ACC112 (cell line): ENCODE measurements at regions not wholly inside any gene's neighbourhood (a gene's known extent, or its start where the extent isn't known, plus 50 kb on each side); places are given as distances from the start of the nearest gene placed in this dataset.

Source experiments
- H2AFZ ChIP-seq: fragments of 200-600 bp; sonication (generic); one replicate; pipeline ENCODE4 v1.6.0; 2017; ENCODE audit warnings: antibody characterized with exemption, low read length; ENCODE audit not compliant: unreplicated experiment
- H3K27ac ChIP-seq: fragments of 200-600 bp; sonication (generic); 2 replicates; pipeline ENCODE4 v1.5.1; 2014; ENCODE audit warnings: low read depth, mild to moderate bottlenecking, antibody characterized with exemption, low read length, moderate library complexity
- H3K27me3 ChIP-seq: fragments of 200-600 bp; sonication (generic); 2 replicates; pipeline ENCODE4 v1.6.1; 2014; ENCODE audit warnings: mild to moderate bottlenecking, antibody characterized with exemption, low read length, moderate library complexity, mixed read lengths; ENCODE audit not compliant: insufficient read depth
- H3K36me3 ChIP-seq: fragments of 200-600 bp; sonication (generic); 2 replicates; pipeline ENCODE4 v1.6.1; 2016; ENCODE audit warnings: mild to moderate bottlenecking, antibody characterized with exemption, low read length, moderate library complexity, mixed read lengths; ENCODE audit not compliant: insufficient read depth
- H3K4me1 ChIP-seq: fragments of 200-600 bp; sonication (generic); one replicate; pipeline ENCODE4 v1.6.1; 2016; ENCODE audit warnings: low read length, mixed read lengths; ENCODE audit not compliant: insufficient read depth, unreplicated experiment, control insufficient read depth
- H3K4me3 ChIP-seq: fragments of 200-600 bp; sonication (generic); 2 replicates; pipeline ENCODE4 v1.5.1; 2014; ENCODE audit warnings: mild to moderate bottlenecking, low read depth, low read length
- H3K79me2 ChIP-seq: fragments of 200-600 bp; sonication (generic); one replicate; pipeline ENCODE4 v1.6.0; 2016; ENCODE audit warnings: low read length; ENCODE audit not compliant: control insufficient read depth, unreplicated experiment, insufficient read depth

- H3K36me3 ChIP-seq = no peaks in the 10 kb centered on the region
- H2AFZ ChIP-seq = no peak overlapping the region
- H3K27me3 ChIP-seq = peaks cover 17% of the 10 kb centered on the region; the same call in 1 of the 2 replicates
- no peaks in the 10 kb centered on the region for H3K4me1 ChIP-seq
- H3K79me2 ChIP-seq = no peaks in the 10 kb centered on the region
- no peak overlapping the region for H3K27ac ChIP-seq
- no peak overlapping the region for H3K4me3 ChIP-seq
Observed at GRCh38 chr3:132211896-132212295, 105.3 kb upstream of the ACP3 start.

- H2AFZ ChIP-seq = no peak overlapping the region
- no peaks in the 10 kb centered on the region for H3K79me2 ChIP-seq
- peaks cover 37% of the 10 kb centered on the region for H3K27me3 ChIP-seq
- no peak overlapping the region for H3K4me3 ChIP-seq
- no peaks in the 10 kb centered on the region for H3K36me3 ChIP-seq
- H3K4me1 ChIP-seq = no peaks in the 10 kb centered on the region
- H3K27ac ChIP-seq = no peak overlapping the region
Observed at GRCh38 chr3:132218817-132219755, 98.1 kb upstream of the ACP3 start.

GRCh38 chr3:132220986-132221385 is 96.2 kb upstream of the ACP3 start:
- Histone ChIP-seq H2AFZ (no peak overlapping the region), H3K36me3 (no peaks in the 10 kb centered on the region), H3K79me2 (no peaks in the 10 kb centered on the region), H3K27me3 (peaks cover 37% of the 10 kb centered on the region), H3K4me1 (no peaks in the 10 kb centered on the region), H3K4me3 (no peak overlapping the region), H3K27ac (no peak overlapping the region)

GRCh38 chr3:132222868-132223538 is 94.2 kb upstream of the ACP3 start:
- Histone ChIP-seq H2AFZ (no peak overlapping the region), H3K79me2 (no peaks in the 10 kb centered on the region), H3K36me3 (no peaks in the 10 kb centered on the region), H3K4me1 (no peaks in the 10 kb centered on the region), H3K4me3 (no peak overlapping the region), H3K27ac (no peak overlapping the region), H3K27me3 (peaks cover 33% of the 10 kb centered on the region)

GRCh38 chr3:132225664-132226063 is 91.5 kb upstream of the ACP3 start:
- no peak overlapping the region for H3K4me3 ChIP-seq
- H3K4me1 ChIP-seq = no peaks in the 10 kb centered on the region
- H2AFZ ChIP-seq = no peak overlapping the region
- no peak overlapping the region for H3K27ac ChIP-seq
- no peaks in the 10 kb centered on the region for H3K36me3 ChIP-seq
- H3K27me3 ChIP-seq = peaks cover 8% of the 10 kb centered on the region; the same call in 1 of the 2 replicates
- H3K79me2 ChIP-seq = no peaks in the 10 kb centered on the region

- no peak overlapping the region for H2AFZ ChIP-seq
- H3K79me2 ChIP-seq = no peaks in the 10 kb centered on the region
- no peak overlapping the region for H3K27ac ChIP-seq
- no peak overlapping the region for H3K4me3 ChIP-seq
- H3K4me1 ChIP-seq = peaks cover 4% of the 10 kb centered on the region
- no peaks in the 10 kb centered on the region for H3K27me3 ChIP-seq
- H3K36me3 ChIP-seq = no peaks in the 10 kb centered on the region
Observed at GRCh38 chr3:132228923-132229322, 88.3 kb upstream of the ACP3 start.

GRCh38 chr3:132229641-132230040 is 87.6 kb upstream of the ACP3 start:
- Histone ChIP-seq H3K36me3 (no peaks in the 10 kb centered on the region), H2AFZ (no peak overlapping the region), H3K27ac (no peak overlapping the region), H3K4me3 (no peak overlapping the region), H3K79me2 (no peaks in the 10 kb centered on the region), H3K4me1 (peaks cover 4% of the 10 kb centered on the region), H3K27me3 (no peaks in the 10 kb centered on the region)

GRCh38 chr3:132230156-132231000 is 86.8 kb upstream of the ACP3 start:
- Histone ChIP-seq H3K4me3 (no peak overlapping the region), H3K36me3 (no peaks in the 10 kb centered on the region), H3K27me3 (no peaks in the 10 kb centered on the region), H3K79me2 (no peaks in the 10 kb centered on the region), H2AFZ (no peak overlapping the region), H3K27ac (no peak overlapping the region), H3K4me1 (peaks cover 4% of the 10 kb centered on the region)

GRCh38 chr3:132231633-132232032 is 85.6 kb upstream of the ACP3 start:
- Histone ChIP-seq H3K27me3 (no peaks in the 10 kb centered on the region), H3K27ac (no peak overlapping the region), H3K4me3 (no peak overlapping the region), H3K36me3 (no peaks in the 10 kb centered on the region), H3K79me2 (no peaks in the 10 kb centered on the region), H3K4me1 (peaks cover 4% of the 10 kb centered on the region), H2AFZ (no peak overlapping the region)

- Histone ChIP-seq H3K79me2 (no peaks in the 10 kb centered on the region), H3K27me3 (no peaks in the 10 kb centered on the region), H3K4me1 (peaks cover 4% of the 10 kb centered on the region), H3K4me3 (no peak overlapping the region), H2AFZ (no peak overlapping the region), H3K36me3 (no peaks in the 10 kb centered on the region), H3K27ac (no peak overlapping the region)
Observed at GRCh38 chr3:132232231-132232792, 84.9 kb upstream of the ACP3 start.
